Endothelial cell of umbilical vein (primary cell): ENCODE measurements at regions not wholly inside any gene's neighbourhood (a gene's known extent, or its start where the extent isn't known, plus 50 kb on each side); places are given as distances from the start of the nearest gene placed in this dataset.

Experiments used
- BruUV-seq: library from RNA; stranded (reverse); fragments of 400-500 nt; replicated peaks from 2 replicates; lab custom pipeline; 2021; lab: Mats Ljungman, UMichigan
- CTCF ChIA-PET: fragments of 300-600, 350-600 bp; sonication (Branson Sonifier 250); formaldehyde crosslinking; loops from one replicate; lab custom pipeline; 2021; ENCODE audit warnings: antibody characterized with exemption, inconsistent platforms; lab: Charles Lee
- POLR2A ChIA-PET: fragments of 300-600, 350-600 bp; sonication (Branson Sonifier 250); formaldehyde crosslinking; loops from one replicate; lab custom pipeline; 2021; ENCODE audit warnings: antibody characterized with exemption, inconsistent platforms; lab: Charles Lee
- DNase-seq: peaks from one replicate; pipeline ENCODE4 v3.0.0-alpha.2; 2011; ENCODE audit warnings: low read depth, low spot score
- FAIRE-seq: peaks from 2 replicates; lab custom pipeline; 2011; peaks lifted over from hg19 to GRCh38; lab: Jason Lieb, UNC
- H2AFZ ChIP-seq: 2 replicates; pipeline ENCODE4 v1.6.0; 2012; ENCODE audit warnings: low read depth, low read length, control low read depth, inconsistent platforms
- H3K27ac ChIP-seq: 2 replicates; pipeline ENCODE4 v1.5.1; 2011; ENCODE audit warnings: low read depth, mild to moderate bottlenecking, control low read depth, low read length, moderate library complexity; ENCODE audit not compliant: insufficient read depth
- H3K27me3 ChIP-seq, 2 experiments: 2 replicates each; pipeline versions ENCODE4 v1.6.0 to v1.6.1; 2011; ENCODE audit warnings: low read length in 2 of 2, mixed read lengths in 1 of 2; ENCODE audit not compliant: control insufficient read depth in 2 of 2, insufficient read depth in 2 of 2
- H3K36me3 ChIP-seq, 2 experiments: 2 replicates in 1 of 2; 3 replicates in 1 of 2; pipeline ENCODE4 v1.5.1; 2011; ENCODE audit warnings: low read length in 2 of 2, mild to moderate bottlenecking in 1 of 2, moderate library complexity in 1 of 2; ENCODE audit not compliant: control insufficient read depth in 2 of 2, insufficient read depth in 2 of 2; ENCODE audit errors: extremely low read depth in 1 of 2
- H3K4me1 ChIP-seq: 3 replicates; pipeline ENCODE4 v1.5.1; 2011; ENCODE audit warnings: mild to moderate bottlenecking, low read length; ENCODE audit not compliant: control insufficient read depth, insufficient read depth; ENCODE audit errors: extremely low read depth
- H3K4me2 ChIP-seq: 2 replicates; pipeline ENCODE4 v1.6.1; 2011; ENCODE audit warnings: low read length, control low read depth, mixed read lengths; ENCODE audit not compliant: insufficient read depth
- H3K4me3 ChIP-seq, 3 experiments: fragments of 200-600 bp in 1 of 3; sonication (generic), shearing (Covaris generic) in 1 of 3; replicated peaks in 1 of 3; 2 replicates each; pipeline ENCODE4 v1.5.1; 2011 to 2016; ENCODE audit warnings: control low read depth in 3 of 3, low read length in 3 of 3, mild to moderate bottlenecking in 2 of 3, inconsistent platforms in 1 of 3, low read depth in 1 of 3, moderate library complexity in 1 of 3; ENCODE audit not compliant: insufficient read depth in 1 of 3
- H3K79me2 ChIP-seq: 2 replicates; pipeline ENCODE4 v1.6.0; 2012; ENCODE audit warnings: low read length, inconsistent platforms; ENCODE audit not compliant: control insufficient read depth, insufficient read depth
- H3K9ac ChIP-seq: replicated peaks from 2 replicates; pipeline ENCODE3; 2011; ENCODE audit warnings: low read length, control low read depth; ENCODE audit not compliant: insufficient read depth; ENCODE audit errors: extremely low read depth
- H3K9me1 ChIP-seq: replicated peaks from 3 replicates; pipeline ENCODE4 v1.6.0; 2011; ENCODE audit warnings: mild to moderate bottlenecking, low read length; ENCODE audit not compliant: control insufficient read depth, insufficient read depth; ENCODE audit errors: extremely low read depth
- H3K9me3 ChIP-seq: replicated peaks from 2 replicates; pipeline ENCODE4 v1.5.1; 2012; ENCODE audit warnings: low read length, inconsistent platforms; ENCODE audit not compliant: control insufficient read depth, insufficient read depth
- H4K20me1 ChIP-seq: replicated peaks from 2 replicates; pipeline ENCODE3; 2011; ENCODE audit warnings: mild to moderate bottlenecking, low read length; ENCODE audit not compliant: control insufficient read depth, insufficient read depth; ENCODE audit errors: extremely low read depth
- EZH2 ChIP-seq: IDR thresholded peaks from 2 replicates; pipeline ENCODE4 v1.6.1; 2012; ENCODE audit warnings: borderline replicate concordance, low read depth, mild to moderate bottlenecking, moderate library complexity, low read length, inconsistent platforms; ENCODE audit not compliant: severe bottlenecking
- FOS ChIP-seq: IDR thresholded peaks from 2 replicates; pipeline ENCODE4 v1.6.1; 2011; ENCODE audit warnings: mild to moderate bottlenecking, low read length, moderate library complexity, borderline replicate concordance; ENCODE audit not compliant: insufficient read depth
- GATA2 ChIP-seq: IDR thresholded peaks from 2 replicates; pipeline ENCODE4 v1.7.0; 2011; ENCODE audit warnings: low read depth, mild to moderate bottlenecking, moderate library complexity, mixed read lengths, low read length; ENCODE audit not compliant: insufficient read length, insufficient read depth
- JUN ChIP-seq: IDR thresholded peaks from 2 replicates; pipeline ENCODE4 v1.6.1; 2011; ENCODE audit warnings: borderline replicate concordance, low read depth; ENCODE audit not compliant: insufficient read length, insufficient read depth
- MYC ChIP-seq: IDR thresholded peaks from one replicate; pipeline ENCODE4 v1.6.1; 2011; ENCODE audit warnings: mild to moderate bottlenecking, low read depth, low read length
- POLR2A ChIP-seq: IDR thresholded peaks from 2 replicates; pipeline ENCODE4 v1.6.1; 2012; ENCODE audit warnings: low read depth, mild to moderate bottlenecking, control low read depth, low read length
- POLR2AphosphoS5 ChIP-seq: IDR thresholded peaks from 2 replicates; pipeline ENCODE4 v1.6.1; 2012; ENCODE audit warnings: low read depth, mild to moderate bottlenecking, control low read depth, low read length, moderate library complexity; ENCODE audit not compliant: insufficient read depth
- dilution Hi-C: fragments of 300-500 bp; cut with MboI; formaldehyde crosslinking; loops from one replicate; pipeline ENCODE4 v1.15.0; 2019; ENCODE audit warnings: low sequenced_read_pairs; ENCODE audit not compliant: extremely low pct_ligation_motif_present
- intact Hi-C: fragments of 100-400 bp; cut with micrococcal nuclease; formaldehyde crosslinking; loops from one replicate; pipeline ENCODE4 v1.10.0; 2022
- TF ChIP-seq, protein P1 (sequence below): IDR thresholded peaks from 2 replicates; pipeline ENCODE4 v1.6.1; 2011; ENCODE audit not compliant: insufficient read depth, insufficient read length
- TF ChIP-seq, protein P2 (sequence below), 2 donors: IDR thresholded peaks; 1 replicate in 1 of 2; 2 replicates in 1 of 2; pipeline ENCODE4 v1.5.1; 2011; ENCODE audit warnings: low read length in 2 of 2, mild to moderate bottlenecking in 2 of 2, moderate library complexity in 2 of 2, control low read depth in 1 of 2, inconsistent platforms in 1 of 2, low read depth in 1 of 2; ENCODE audit not compliant: insufficient read depth in 1 of 2; ENCODE audit errors: extremely low read depth in 1 of 2

DNA sequence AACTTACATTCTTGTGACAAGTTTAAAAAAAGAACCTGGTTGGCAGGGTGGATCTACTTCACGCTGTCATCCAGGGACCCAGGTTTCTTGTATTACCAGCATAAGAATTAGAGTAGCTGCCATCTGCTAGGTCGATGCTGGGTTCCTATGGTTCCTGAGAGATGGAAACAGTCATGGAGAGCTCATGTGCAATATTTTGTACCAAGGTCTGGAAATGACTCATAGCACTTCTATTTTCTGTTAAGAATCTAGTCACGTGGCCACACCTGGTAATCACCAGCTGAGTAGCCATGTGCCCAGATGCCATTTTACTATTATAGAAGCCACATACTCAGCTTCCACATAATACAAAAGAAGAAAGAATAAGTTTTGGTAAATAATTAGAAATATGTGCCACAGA is 171.3 kb downstream of the CD83 start:
- Histone ChIP-seq H3K4me1 (no peaks in the 10 kb centered on the region), H3K4me2 (no peak overlapping the region), H3K36me3 (no peaks in the 10 kb centered on the region), H3K79me2 (no peaks in the 10 kb centered on the region), H3K4me3 (no peak overlapping the region), H3K9me1 (no peaks in the 10 kb centered on the region), H4K20me1 (no peaks in the 10 kb centered on the region), H3K9ac (no peak overlapping the region), H3K27ac (no peak overlapping the region), H3K27me3 (no peaks in the 10 kb centered on the region), H3K9me3 (peaks cover 2% of the 10 kb centered on the region), H2AFZ (no peak overlapping the region)
- dilution Hi-C loops (no loop called here), intact Hi-C loops (no loop called here)
- no TSS peak for BruUV-seq
- ChIA-PET POLR2A (no interaction called here), CTCF (no interaction called here)
- FAIRE-seq (no peak), DNase-seq (no peak)
- no peak for TF ChIP-seq FOS
- TF ChIP-seq, protein P1, sequence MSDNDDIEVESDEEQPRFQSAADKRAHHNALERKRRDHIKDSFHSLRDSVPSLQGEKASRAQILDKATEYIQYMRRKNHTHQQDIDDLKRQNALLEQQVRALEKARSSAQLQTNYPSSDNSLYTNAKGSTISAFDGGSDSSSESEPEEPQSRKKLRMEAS, result no peak
- no peak for TF ChIP-seq EZH2
- TF ChIP-seq POLR2AphosphoS5, result no peak
- TF ChIP-seq, protein P2, sequence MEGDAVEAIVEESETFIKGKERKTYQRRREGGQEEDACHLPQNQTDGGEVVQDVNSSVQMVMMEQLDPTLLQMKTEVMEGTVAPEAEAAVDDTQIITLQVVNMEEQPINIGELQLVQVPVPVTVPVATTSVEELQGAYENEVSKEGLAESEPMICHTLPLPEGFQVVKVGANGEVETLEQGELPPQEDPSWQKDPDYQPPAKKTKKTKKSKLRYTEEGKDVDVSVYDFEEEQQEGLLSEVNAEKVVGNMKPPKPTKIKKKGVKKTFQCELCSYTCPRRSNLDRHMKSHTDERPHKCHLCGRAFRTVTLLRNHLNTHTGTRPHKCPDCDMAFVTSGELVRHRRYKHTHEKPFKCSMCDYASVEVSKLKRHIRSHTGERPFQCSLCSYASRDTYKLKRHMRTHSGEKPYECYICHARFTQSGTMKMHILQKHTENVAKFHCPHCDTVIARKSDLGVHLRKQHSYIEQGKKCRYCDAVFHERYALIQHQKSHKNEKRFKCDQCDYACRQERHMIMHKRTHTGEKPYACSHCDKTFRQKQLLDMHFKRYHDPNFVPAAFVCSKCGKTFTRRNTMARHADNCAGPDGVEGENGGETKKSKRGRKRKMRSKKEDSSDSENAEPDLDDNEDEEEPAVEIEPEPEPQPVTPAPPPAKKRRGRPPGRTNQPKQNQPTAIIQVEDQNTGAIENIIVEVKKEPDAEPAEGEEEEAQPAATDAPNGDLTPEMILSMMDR (IDR thresholded peaks at IDR 0.05; ENCODE audit: extremely low read depth in 1 of 2, insufficient read depth in 1 of 2, low read depth in 1 of 2, low read length in 2 of 2), result no peak
- no peak for TF ChIP-seq MYC
- TF ChIP-seq POLR2A, result no peak
- no peak for TF ChIP-seq JUN
- no peak for TF ChIP-seq GATA2
